ENCODE measurements at regions not wholly inside any gene's neighbourhood (a gene's known extent, or its start where the extent isn't known, plus 50 kb on each side); places are given as distances from the start of the nearest gene placed in this dataset.

DNA sequence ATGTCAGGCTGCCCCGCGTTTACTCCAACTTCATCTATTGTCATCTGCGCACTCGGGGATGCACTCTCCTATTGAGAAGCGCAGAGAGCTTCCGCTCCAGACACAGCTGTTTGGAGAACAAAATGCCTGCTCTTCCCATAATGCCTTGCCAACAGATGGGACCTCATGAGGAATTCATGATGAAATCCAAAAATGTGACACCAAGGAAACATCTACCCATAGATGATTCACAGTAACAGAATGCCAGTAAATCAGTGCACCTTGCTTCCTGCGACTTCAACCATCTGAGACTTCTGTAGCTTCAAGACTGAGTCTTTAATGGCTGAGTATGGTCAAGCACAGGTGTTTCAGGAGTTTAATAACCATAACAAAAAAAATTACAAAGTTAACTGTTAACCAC lies 1144.9 kb upstream of the GOT2 start:
- H3K9ac ChIP-seq (ENCODE audit: low read depth in 1 of 2, low read length in 2 of 2), result no peak overlapping the region
- H3K27me3 ChIP-seq (ENCODE audit: control insufficient read depth in 4 of 4, insufficient read depth in 4 of 4, low read length in 3 of 4), result no peaks in the 10 kb centered on the region
- no peaks in the 10 kb centered on the region for H3K9me3 ChIP-seq (ENCODE audit: control insufficient read depth in 4 of 4, low read length in 3 of 4)
- 88% methylated on average over 7 of the region's 7 CpGs for WGBS
- no peak overlapping the region for H3K4me3 ChIP-seq (ENCODE audit: low read depth in 1 of 3, low read length in 3 of 3)
- H3K4me1 ChIP-seq (ENCODE audit: control insufficient read depth in 4 of 4, insufficient read depth in 4 of 4, low read length in 3 of 4), result no peaks in the 10 kb centered on the region
- H3K36me3 ChIP-seq (ENCODE audit: control insufficient read depth in 4 of 4, insufficient read depth in 3 of 4, low read depth in 1 of 4, low read length in 3 of 4), result no peaks in the 10 kb centered on the region
- DNase-seq (ENCODE audit: low spot score), result no peak
- no peak for TF ChIP-seq RXRA (IDR thresholded peaks at IDR 0.05)
- TF ChIP-seq, protein P1, sequence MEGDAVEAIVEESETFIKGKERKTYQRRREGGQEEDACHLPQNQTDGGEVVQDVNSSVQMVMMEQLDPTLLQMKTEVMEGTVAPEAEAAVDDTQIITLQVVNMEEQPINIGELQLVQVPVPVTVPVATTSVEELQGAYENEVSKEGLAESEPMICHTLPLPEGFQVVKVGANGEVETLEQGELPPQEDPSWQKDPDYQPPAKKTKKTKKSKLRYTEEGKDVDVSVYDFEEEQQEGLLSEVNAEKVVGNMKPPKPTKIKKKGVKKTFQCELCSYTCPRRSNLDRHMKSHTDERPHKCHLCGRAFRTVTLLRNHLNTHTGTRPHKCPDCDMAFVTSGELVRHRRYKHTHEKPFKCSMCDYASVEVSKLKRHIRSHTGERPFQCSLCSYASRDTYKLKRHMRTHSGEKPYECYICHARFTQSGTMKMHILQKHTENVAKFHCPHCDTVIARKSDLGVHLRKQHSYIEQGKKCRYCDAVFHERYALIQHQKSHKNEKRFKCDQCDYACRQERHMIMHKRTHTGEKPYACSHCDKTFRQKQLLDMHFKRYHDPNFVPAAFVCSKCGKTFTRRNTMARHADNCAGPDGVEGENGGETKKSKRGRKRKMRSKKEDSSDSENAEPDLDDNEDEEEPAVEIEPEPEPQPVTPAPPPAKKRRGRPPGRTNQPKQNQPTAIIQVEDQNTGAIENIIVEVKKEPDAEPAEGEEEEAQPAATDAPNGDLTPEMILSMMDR (IDR thresholded peaks at IDR 0.05; ENCODE audit: low read depth, low read length, missing input control), result no peak
- TF ChIP-seq FOXA2 (IDR thresholded peaks at IDR 0.05), result no peak
- TF ChIP-seq, protein P2, sequence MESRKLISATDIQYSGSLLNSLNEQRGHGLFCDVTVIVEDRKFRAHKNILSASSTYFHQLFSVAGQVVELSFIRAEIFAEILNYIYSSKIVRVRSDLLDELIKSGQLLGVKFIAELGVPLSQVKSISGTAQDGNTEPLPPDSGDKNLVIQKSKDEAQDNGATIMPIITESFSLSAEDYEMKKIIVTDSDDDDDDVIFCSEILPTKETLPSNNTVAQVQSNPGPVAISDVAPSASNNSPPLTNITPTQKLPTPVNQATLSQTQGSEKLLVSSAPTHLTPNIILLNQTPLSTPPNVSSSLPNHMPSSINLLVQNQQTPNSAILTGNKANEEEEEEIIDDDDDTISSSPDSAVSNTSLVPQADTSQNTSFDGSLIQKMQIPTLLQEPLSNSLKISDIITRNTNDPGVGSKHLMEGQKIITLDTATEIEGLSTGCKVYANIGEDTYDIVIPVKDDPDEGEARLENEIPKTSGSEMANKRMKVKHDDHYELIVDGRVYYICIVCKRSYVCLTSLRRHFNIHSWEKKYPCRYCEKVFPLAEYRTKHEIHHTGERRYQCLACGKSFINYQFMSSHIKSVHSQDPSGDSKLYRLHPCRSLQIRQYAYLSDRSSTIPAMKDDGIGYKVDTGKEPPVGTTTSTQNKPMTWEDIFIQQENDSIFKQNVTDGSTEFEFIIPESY (IDR thresholded peaks at IDR 0.05), result no peak
- no peak for TF ChIP-seq RAD21 (IDR thresholded peaks at IDR 0.05)
- TF ChIP-seq, protein P3, sequence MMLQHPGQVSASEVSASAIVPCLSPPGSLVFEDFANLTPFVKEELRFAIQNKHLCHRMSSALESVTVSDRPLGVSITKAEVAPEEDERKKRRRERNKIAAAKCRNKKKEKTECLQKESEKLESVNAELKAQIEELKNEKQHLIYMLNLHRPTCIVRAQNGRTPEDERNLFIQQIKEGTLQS (IDR thresholded peaks at IDR 0.05), result no peak
- no peak for TF ChIP-seq YY1 (IDR thresholded peaks at IDR 0.05)
- TF ChIP-seq HNF4G (IDR thresholded peaks at IDR 0.05), result no peak
- TF ChIP-seq NR2F2 (IDR thresholded peaks at IDR 0.05), result no peak
- TF ChIP-seq JUND (IDR thresholded peaks at IDR 0.05), result no peak
- TF ChIP-seq EGR1 (IDR thresholded peaks at IDR 0.05; ENCODE audit: low read depth in 2 of 2), result no peak
- TF ChIP-seq FOXA1 (IDR thresholded peaks at IDR 0.05), result no peak
- TF ChIP-seq, protein P4, sequence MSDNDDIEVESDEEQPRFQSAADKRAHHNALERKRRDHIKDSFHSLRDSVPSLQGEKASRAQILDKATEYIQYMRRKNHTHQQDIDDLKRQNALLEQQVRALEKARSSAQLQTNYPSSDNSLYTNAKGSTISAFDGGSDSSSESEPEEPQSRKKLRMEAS (IDR thresholded peaks at IDR 0.05), result no peak
- TF ChIP-seq, protein P5, sequence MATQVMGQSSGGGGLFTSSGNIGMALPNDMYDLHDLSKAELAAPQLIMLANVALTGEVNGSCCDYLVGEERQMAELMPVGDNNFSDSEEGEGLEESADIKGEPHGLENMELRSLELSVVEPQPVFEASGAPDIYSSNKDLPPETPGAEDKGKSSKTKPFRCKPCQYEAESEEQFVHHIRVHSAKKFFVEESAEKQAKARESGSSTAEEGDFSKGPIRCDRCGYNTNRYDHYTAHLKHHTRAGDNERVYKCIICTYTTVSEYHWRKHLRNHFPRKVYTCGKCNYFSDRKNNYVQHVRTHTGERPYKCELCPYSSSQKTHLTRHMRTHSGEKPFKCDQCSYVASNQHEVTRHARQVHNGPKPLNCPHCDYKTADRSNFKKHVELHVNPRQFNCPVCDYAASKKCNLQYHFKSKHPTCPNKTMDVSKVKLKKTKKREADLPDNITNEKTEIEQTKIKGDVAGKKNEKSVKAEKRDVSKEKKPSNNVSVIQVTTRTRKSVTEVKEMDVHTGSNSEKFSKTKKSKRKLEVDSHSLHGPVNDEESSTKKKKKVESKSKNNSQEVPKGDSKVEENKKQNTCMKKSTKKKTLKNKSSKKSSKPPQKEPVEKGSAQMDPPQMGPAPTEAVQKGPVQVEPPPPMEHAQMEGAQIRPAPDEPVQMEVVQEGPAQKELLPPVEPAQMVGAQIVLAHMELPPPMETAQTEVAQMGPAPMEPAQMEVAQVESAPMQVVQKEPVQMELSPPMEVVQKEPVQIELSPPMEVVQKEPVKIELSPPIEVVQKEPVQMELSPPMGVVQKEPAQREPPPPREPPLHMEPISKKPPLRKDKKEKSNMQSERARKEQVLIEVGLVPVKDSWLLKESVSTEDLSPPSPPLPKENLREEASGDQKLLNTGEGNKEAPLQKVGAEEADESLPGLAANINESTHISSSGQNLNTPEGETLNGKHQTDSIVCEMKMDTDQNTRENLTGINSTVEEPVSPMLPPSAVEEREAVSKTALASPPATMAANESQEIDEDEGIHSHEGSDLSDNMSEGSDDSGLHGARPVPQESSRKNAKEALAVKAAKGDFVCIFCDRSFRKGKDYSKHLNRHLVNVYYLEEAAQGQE (IDR thresholded peaks at IDR 0.05), result no peak
- TF ChIP-seq TAF1 (conservative IDR thresholded peaks at IDR 0.05), result no peak
- no peak for TF ChIP-seq GABPA (IDR thresholded peaks at IDR 0.05 in 1 of 2, conservative IDR thresholded peaks at IDR 0.05 in 1 of 2)
- no peak for TF ChIP-seq SP1 (IDR thresholded peaks at IDR 0.05)
- no peak for TF ChIP-seq HNF4A (conservative IDR thresholded peaks at IDR 0.05)
- H3K27ac ChIP-seq (ENCODE audit: low read depth in 1 of 2, low read length in 2 of 2), result no peak overlapping the region

All from liver (tissue), 8 donors.